Caco-2 (cell line): ENCODE measurements at regions not wholly inside any gene's neighbourhood (a gene's known extent, or its start where the extent isn't known, plus 50 kb on each side); places are given as distances from the start of the nearest gene placed in this dataset.

Source experiments
- BruUV-seq: library from RNA; stranded (reverse); fragments of 400-500 nt; replicated peaks from 2 replicates; lab custom pipeline; 2021; lab: Mats Ljungman, UMichigan
- CTCF ChIA-PET: fragments of 300-600 bp; sonication (Branson Sonifier 250); formaldehyde crosslinking; loops from one replicate; lab custom pipeline; 2022; ENCODE audit warnings: antibody characterized with exemption; lab: Charles Lee
- POLR2A ChIA-PET: fragments of 300-600 bp; sonication (Branson Sonifier 250); formaldehyde crosslinking; loops from one replicate; lab custom pipeline; 2022; ENCODE audit warnings: antibody characterized with exemption; lab: Charles Lee
- DNase-seq, 2 experiments: peaks; one replicate each; pipeline versions ENCODE4 v3.0.0 to v3.0.0-alpha.2; 2020 to 2022
- H3K27me3 ChIP-seq: replicated peaks from 2 replicates; pipeline ENCODE4 v1.6.0; 2011; ENCODE audit warnings: low read length; ENCODE audit not compliant: control insufficient read depth, insufficient read depth
- H3K36me3 ChIP-seq: 2 replicates; pipeline ENCODE4 v1.5.1; 2011; ENCODE audit warnings: low read length; ENCODE audit not compliant: control insufficient read depth, insufficient read depth
- H3K4me1 ChIP-seq: fragments of 250-450 bp; sonication (Bioruptor Pico); 2 replicates; pipeline ENCODE4 v1.5.1; 2020; ENCODE audit warnings: mild to moderate bottlenecking
- H3K4me3 ChIP-seq: 2 replicates; pipeline ENCODE4 v1.5.1; 2011; ENCODE audit warnings: low read depth, mild to moderate bottlenecking, control low read depth, low read length
- H3K9me3 ChIP-seq: fragments of 250-450 bp; sonication (Bioruptor Pico); 2 replicates; pipeline ENCODE4 v1.5.1; 2020; ENCODE audit warnings: mild to moderate bottlenecking, moderate library complexity
- H3K27ac Mint-ChIP-seq: one replicate; pipeline ENCODE4 v1.8.0; 2022; ENCODE audit warnings: mixed read lengths; ENCODE audit not compliant: unreplicated experiment
- H3K27me3 Mint-ChIP-seq: one replicate; pipeline ENCODE4 v1.8.0; 2022; ENCODE audit warnings: mixed read lengths; ENCODE audit not compliant: insufficient read depth, unreplicated experiment
- H3K36me3 Mint-ChIP-seq: one replicate; pipeline ENCODE4 v1.8.0; 2022; ENCODE audit warnings: mild to moderate bottlenecking, mixed read lengths; ENCODE audit not compliant: insufficient read depth, unreplicated experiment
- H3K4me1 Mint-ChIP-seq: one replicate; pipeline ENCODE4 v1.8.0; 2022; ENCODE audit warnings: low read depth, mixed read lengths; ENCODE audit not compliant: unreplicated experiment
- H3K4me3 Mint-ChIP-seq: one replicate; pipeline ENCODE4 v1.8.0; 2022; ENCODE audit warnings: mild to moderate bottlenecking, moderate library complexity, mixed read lengths; ENCODE audit not compliant: unreplicated experiment
- H3K9me3 Mint-ChIP-seq: one replicate; pipeline ENCODE4 v1.8.0; 2022; ENCODE audit warnings: mixed read lengths; ENCODE audit not compliant: unreplicated experiment
- CTCF ChIP-seq, 2 experiments: fragments of 200-600 bp in 1 of 2; IDR thresholded peaks; 1 replicate in 1 of 2; 2 replicates in 1 of 2; pipeline versions ENCODE4 v1.5.1 to v1.8.0; 2011 to 2022; ENCODE audit warnings: antibody characterized with exemption in 1 of 2, control low read depth in 1 of 2, inconsistent platforms in 1 of 2, low read depth in 1 of 2, low read length in 1 of 2, mild to moderate bottlenecking in 1 of 2, moderate library complexity in 1 of 2; ENCODE audit not compliant: insufficient read depth in 1 of 2, severe bottlenecking in 1 of 2, unreplicated experiment in 1 of 2
- intact Hi-C: fragments of 100-400 bp; cut with micrococcal nuclease; formaldehyde crosslinking; loops from one replicate; pipeline ENCODE4 v1.10.0; 2022; ENCODE audit not compliant: unreplicated experiment

- Histone ChIP-seq H3K4me3 (no peak overlapping the region), H3K36me3 (no peaks in the 10 kb centered on the region), H3K9me3 (no peaks in the 10 kb centered on the region), H3K4me1 (no peaks in the 10 kb centered on the region), H3K27me3 (no peaks in the 10 kb centered on the region)
- Mint-ChIP-seq H3K9me3 (no peaks in the 10 kb centered on the region), H3K4me3 (no peak overlapping the region), H3K36me3 (no peaks in the 10 kb centered on the region), H3K4me1 (no peaks in the 10 kb centered on the region), H3K27me3 (peaks cover 8% of the 10 kb centered on the region), H3K27ac (no peak overlapping the region)
- intact Hi-C loops, result no loop called here
- ChIA-PET CTCF (no interaction called here), POLR2A (no interaction called here)
- DNase-seq, result no peak
- BruUV-seq, result no TSS peak
- TF ChIP-seq CTCF (IDR thresholded peaks at IDR 0.05; ENCODE audit: insufficient read depth in 1 of 2, low read depth in 1 of 2, low read length in 1 of 2, severe bottlenecking in 1 of 2, unreplicated experiment in 1 of 2), result no peak
These were observed 430.6 kb downstream of the TMX3 start for GRCh38 chr18:68284236-68284780.

- Histone ChIP-seq H3K36me3 (no peaks in the 10 kb centered on the region), H3K4me1 (no peaks in the 10 kb centered on the region), H3K4me3 (no peak overlapping the region), H3K27me3 (no peaks in the 10 kb centered on the region), H3K9me3 (no peaks in the 10 kb centered on the region)
- CTCF ChIA-PET, result no interaction called here
- no TSS peak for BruUV-seq
- no peak overlapping the region for H3K27ac Mint-ChIP-seq
- no peak for TF ChIP-seq CTCF (IDR thresholded peaks at IDR 0.05; ENCODE audit: insufficient read depth in 1 of 2, low read depth in 1 of 2, low read length in 1 of 2, severe bottlenecking in 1 of 2, unreplicated experiment in 1 of 2)
- no peaks in the 10 kb centered on the region for H3K36me3 Mint-ChIP-seq
- no peaks in the 10 kb centered on the region for H3K9me3 Mint-ChIP-seq
- H3K4me3 Mint-ChIP-seq, result no peak overlapping the region
- intact Hi-C loops, result no loop called here
- POLR2A ChIA-PET, result no interaction called here
- H3K4me1 Mint-ChIP-seq, result no peaks in the 10 kb centered on the region
- H3K27me3 Mint-ChIP-seq, result peaks cover 8% of the 10 kb centered on the region
- no peak for DNase-seq
These were observed 431.1 kb downstream of the TMX3 start for GRCh38 chr18:68283834-68284233.

- peaks cover 8% of the 10 kb centered on the region for H3K27me3 Mint-ChIP-seq
- no peaks in the 10 kb centered on the region for H3K36me3 ChIP-seq
- no TSS peak for BruUV-seq
- H3K9me3 ChIP-seq, result no peaks in the 10 kb centered on the region
- no peak for DNase-seq
- H3K4me3 ChIP-seq, result no peak overlapping the region
- H3K4me3 Mint-ChIP-seq, result no peak overlapping the region
- no peaks in the 10 kb centered on the region for H3K27me3 ChIP-seq
- TF ChIP-seq CTCF (IDR thresholded peaks at IDR 0.05; ENCODE audit: insufficient read depth in 1 of 2, low read depth in 1 of 2, low read length in 1 of 2, severe bottlenecking in 1 of 2, unreplicated experiment in 1 of 2), result no peak
- H3K4me1 Mint-ChIP-seq, result no peaks in the 10 kb centered on the region
- no peaks in the 10 kb centered on the region for H3K36me3 Mint-ChIP-seq
- no peak overlapping the region for H3K27ac Mint-ChIP-seq
- H3K4me1 ChIP-seq, result no peaks in the 10 kb centered on the region
- POLR2A ChIA-PET, result no interaction called here
- no peaks in the 10 kb centered on the region for H3K9me3 Mint-ChIP-seq
- intact Hi-C loops, result no loop called here
- CTCF ChIA-PET, result no interaction called here
These were observed 432.7 kb downstream of the TMX3 start for GRCh38 chr18:68282232-68282631.
